GM23338 (cell line): ENCODE measurements at regions not wholly inside any gene's neighbourhood (a gene's known extent, or its start where the extent isn't known, plus 50 kb on each side); places are given as distances from the start of the nearest gene placed in this dataset.

Experiments
- ATAC-seq: fragments of 200-7000 bp; cut with Tn5 transposase; 3 replicates; pipeline ENCODE4 v1.9.1; 2020
- DNase-seq: peaks from one replicate; pipeline ENCODE4 v3.0.0-alpha.2; 2015; ENCODE audit warnings: low spot score
- H2AFZ ChIP-seq: fragments of 200-600 bp; sonication (generic); 2 replicates; pipeline ENCODE4 v1.8.0; 2016; ENCODE audit warnings: antibody characterized with exemption, mild to moderate bottlenecking, moderate library complexity
- H3F3A ChIP-seq: fragments of 200-600 bp; sonication (generic); replicated peaks from 2 replicates; pipeline ENCODE4 v1.8.0; 2017; ENCODE audit warnings: antibody characterized with exemption, mixed run types, low read depth
- H3K27ac ChIP-seq: fragments of 200-600 bp; sonication (generic); 2 replicates; pipeline ENCODE4 v1.6.1; 2016; ENCODE audit warnings: low read depth
- H3K27me3 ChIP-seq: fragments of 200-600 bp; sonication (generic); 2 replicates; pipeline ENCODE4 v1.8.0; 2016; ENCODE audit warnings: mild to moderate bottlenecking, mixed run types, moderate library complexity; ENCODE audit not compliant: insufficient read depth
- H3K36me3 ChIP-seq: fragments of 200-600 bp; sonication (generic); 2 replicates; pipeline ENCODE4 v1.8.0; 2016; ENCODE audit warnings: mild to moderate bottlenecking; ENCODE audit not compliant: insufficient read depth
- H3K4me1 ChIP-seq: fragments of 200-600 bp; sonication (generic); 2 replicates; pipeline ENCODE4 v1.8.0; 2016; ENCODE audit warnings: mild to moderate bottlenecking, moderate library complexity; ENCODE audit not compliant: insufficient read depth
- H3K4me2 ChIP-seq: fragments of 200-600 bp; sonication (generic); 2 replicates; pipeline ENCODE4 v1.7.1; 2017; ENCODE audit warnings: mixed run types
- H3K4me3 ChIP-seq: fragments of 200-600 bp; sonication (generic); 2 replicates; pipeline ENCODE4 v1.6.1; 2016; ENCODE audit warnings: mixed run types
- H3K79me2 ChIP-seq: fragments of 200-600 bp; sonication (generic); replicated peaks from 2 replicates; pipeline ENCODE4 v1.8.0; 2017; ENCODE audit warnings: mild to moderate bottlenecking; ENCODE audit not compliant: insufficient read depth
- H3K9me2 ChIP-seq: fragments of 200-600 bp; sonication (generic); 2 replicates; pipeline ENCODE4 v1.8.0; 2017; ENCODE audit not compliant: insufficient read depth
- H4K20me1 ChIP-seq: fragments of 200-600 bp; sonication (generic); replicated peaks from 2 replicates; pipeline ENCODE4 v1.8.0; 2017; ENCODE audit warnings: mild to moderate bottlenecking; ENCODE audit not compliant: insufficient read depth
- H3K27ac Mint-ChIP-seq: 2 replicates; pipeline ENCODE4 v1.8.0; 2020; ENCODE audit warnings: inconsistent platforms, mild to moderate bottlenecking, moderate library complexity, mixed read lengths
- H3K27me3 Mint-ChIP-seq: 3 replicates; pipeline ENCODE4 v1.8.0; 2022; ENCODE audit warnings: low read depth, mild to moderate bottlenecking, moderate library complexity, mixed read lengths, inconsistent platforms; ENCODE audit not compliant: insufficient read depth, poor library complexity
- H3K36me3 Mint-ChIP-seq: 3 replicates; pipeline ENCODE4 v1.8.0; 2021; ENCODE audit warnings: low read depth, mild to moderate bottlenecking, inconsistent platforms, moderate library complexity, mixed read lengths
- H3K4me1 Mint-ChIP-seq: 3 replicates; pipeline ENCODE4 v1.8.0; 2020; ENCODE audit warnings: mild to moderate bottlenecking, inconsistent platforms, mixed read lengths
- H3K4me3 Mint-ChIP-seq: 3 replicates; pipeline ENCODE4 v1.8.0; 2021; ENCODE audit warnings: moderate library complexity, mild to moderate bottlenecking, inconsistent platforms, mixed read lengths
- H3K9me3 Mint-ChIP-seq: 3 replicates; pipeline ENCODE4 v1.8.0; 2020; ENCODE audit warnings: moderate library complexity, mild to moderate bottlenecking, inconsistent platforms, mixed read lengths
- CREB1 ChIP-seq: fragments of 250-450 bp; sonication (Bioruptor Pico); IDR thresholded peaks from 2 replicates; pipeline ENCODE4 v1.5.0; 2020; ENCODE audit warnings: low read depth, mild to moderate bottlenecking, moderate library complexity
- CTCF ChIP-seq, 2 experiments: fragments of 200-600 bp in 1 of 2; sonication (generic) in 1 of 2; conservative IDR thresholded peaks; 2 replicates each; pipeline versions ENCODE4 v1.5.1 to v1.6.1; 2016 to 2017; ENCODE audit warnings: antibody characterized with exemption in 2 of 2, low read depth in 2 of 2, mild to moderate bottlenecking in 2 of 2, moderate library complexity in 1 of 2
- ETS1 ChIP-seq: IDR thresholded peaks from 2 replicates; pipeline ENCODE4 v1.6.1; 2016; ENCODE audit warnings: antibody characterized with exemption
- EZH2phosphoT487 ChIP-seq: fragments of 200-600 bp; sonication (generic); IDR thresholded peaks from one replicate; pipeline ENCODE4 v1.8.1; 2018; ENCODE audit warnings: antibody characterized with exemption; ENCODE audit not compliant: unreplicated experiment
- JUNB ChIP-seq: IDR thresholded peaks from one replicate; pipeline ENCODE4 v1.6.1; 2016; ENCODE audit warnings: antibody characterized with exemption; ENCODE audit not compliant: unreplicated experiment
- NANOG ChIP-seq: IDR thresholded peaks from 2 replicates; pipeline ENCODE4 v1.6.1; 2016; ENCODE audit warnings: antibody characterized with exemption, borderline replicate concordance
- POLR2AphosphoS5 ChIP-seq: IDR thresholded peaks from 2 replicates; pipeline ENCODE4 v1.6.1; 2016; ENCODE audit warnings: antibody characterized with exemption, low read depth
- STAT1 ChIP-seq: IDR thresholded peaks from one replicate; pipeline ENCODE4 v1.6.1; 2016; ENCODE audit warnings: antibody characterized with exemption; ENCODE audit not compliant: unreplicated experiment
- ZNF331 ChIP-seq: fragments of 250-450 bp; sonication (Bioruptor Pico); IDR thresholded peaks from 2 replicates; pipeline ENCODE4 v1.5.0; 2020; ENCODE audit warnings: low read depth, mild to moderate bottlenecking, moderate library complexity
- ZNF462 ChIP-seq: fragments of 250-450 bp; sonication (Bioruptor Pico); IDR thresholded peaks from 2 replicates; pipeline ENCODE4 v1.5.0; 2020; ENCODE audit warnings: mild to moderate bottlenecking, moderate library complexity

GRCh38 chr4:79526641-79527565, 118.9 kb upstream of the GK2 start:
- Mint-ChIP-seq H3K9me3 (no peaks in the 10 kb centered on the region), H3K27me3 (no peaks in the 10 kb centered on the region), H3K27ac (no peak overlapping the region), H3K4me3 (no peak overlapping the region), H3K36me3 (no peaks in the 10 kb centered on the region), H3K4me1 (no peaks in the 10 kb centered on the region)
- ATAC-seq (no peak), DNase-seq (no peak)
- Histone ChIP-seq H3K36me3 (no peaks in the 10 kb centered on the region), H4K20me1 (no peaks in the 10 kb centered on the region), H3K4me1 (no peaks in the 10 kb centered on the region), H3F3A (no peaks in the 10 kb centered on the region), H3K4me2 (no peak overlapping the region), H3K4me3 (no peak overlapping the region), H3K79me2 (no peaks in the 10 kb centered on the region), H3K9me2 (no peaks in the 10 kb centered on the region; the same call in 1 of the 2 replicates), H2AFZ (no peak overlapping the region), H3K27me3 (no peaks in the 10 kb centered on the region), H3K27ac (no peak overlapping the region)
- no peak for TF ChIP-seq POLR2AphosphoS5
- TF ChIP-seq ETS1 = no peak
- no peak for TF ChIP-seq ZNF331 (CRISPR knock-in tag)
- no peak for TF ChIP-seq CTCF (conservative IDR thresholded peaks at IDR 0.05; ENCODE audit: low read depth in 2 of 2)
- TF ChIP-seq STAT1 = no peak
- no peak for TF ChIP-seq JUNB
- no peak for TF ChIP-seq ZNF462 (CRISPR knock-in tag)
- no peak for TF ChIP-seq NANOG
- TF ChIP-seq EZH2phosphoT487 = no peak
- no peak for TF ChIP-seq CREB1
